ENCODE measurements at regions not wholly inside any gene's neighbourhood (a gene's known extent, or its start where the extent isn't known, plus 50 kb on each side); places are given as distances from the start of the nearest gene placed in this dataset.

GRCh38 chr11:80819271-80819670 is 1378.4 kb upstream of the TENM4 start:
- no peak for DNase-seq

- no peak for DNase-seq
These were observed 1376.1 kb upstream of the TENM4 start for GRCh38 chr11:80816966-80817365.

- DNase-seq = no peak
These were observed 1375.6 kb upstream of the TENM4 start for GRCh38 chr11:80816454-80816847.

- no peak for DNase-seq
These were observed 1375.1 kb upstream of the TENM4 start for GRCh38 chr11:80815752-80816453.

GRCh38 chr11:80814813-80815212 is 1374.0 kb upstream of the TENM4 start:
- no peak for DNase-seq

GRCh38 chr11:80810695-80811094 is 1369.9 kb upstream of the TENM4 start:
- no peak for DNase-seq

GRCh38 chr11:80798174-80798573 is 1357.3 kb upstream of the TENM4 start:
- no peak for DNase-seq

- no peak for DNase-seq
These were observed 1342.7 kb upstream of the TENM4 start for GRCh38 chr11:80783561-80783960.

- no peak for DNase-seq
These were observed 1341.5 kb upstream of the TENM4 start for GRCh38 chr11:80782135-80782885.

GRCh38 chr11:80779905-80780605 is 1339.2 kb upstream of the TENM4 start:
- DNase-seq = no peak

- no peak for DNase-seq
These were observed 1338.1 kb upstream of the TENM4 start for GRCh38 chr11:80778941-80779340.

- DNase-seq = no peak
These were observed 1337.6 kb upstream of the TENM4 start for GRCh38 chr11:80778432-80778831.

- no peak for DNase-seq
These were observed 1333.1 kb upstream of the TENM4 start for GRCh38 chr11:80773919-80774318.

- no peak for DNase-seq
These were observed 1330.2 kb upstream of the TENM4 start for GRCh38 chr11:80771017-80771416.

- no peak for DNase-seq
These were observed 1318.0 kb upstream of the TENM4 start for GRCh38 chr11:80758787-80759186.

- no peak for DNase-seq
These were observed 1307.5 kb upstream of the TENM4 start for GRCh38 chr11:80748207-80748925.

- DNase-seq = no peak
These were observed 1305.5 kb upstream of the TENM4 start for GRCh38 chr11:80746300-80746699.

GRCh38 chr11:80745416-80745815 is 1304.6 kb upstream of the TENM4 start:
- no peak for DNase-seq

- no peak for DNase-seq
These were observed 1293.0 kb upstream of the TENM4 start for GRCh38 chr11:80733790-80734189.

- no peak for DNase-seq
These were observed 1292.5 kb upstream of the TENM4 start for GRCh38 chr11:80733361-80733760.

- no peak for DNase-seq
These were observed 1286.5 kb upstream of the TENM4 start for GRCh38 chr11:80727315-80727714.

GRCh38 chr11:80726236-80726635 is 1285.4 kb upstream of the TENM4 start:
- no peak for DNase-seq

- DNase-seq = no peak
These were observed 1283.5 kb upstream of the TENM4 start for GRCh38 chr11:80724366-80724765.

Measured in activated CD4-positive, alpha-beta T cell treated with anti-CD3 and anti-CD28 coated beads, Interleukin-2, amount 50 U/mL, for 1 hour (primary cell).